ENCODE measurements at regions not wholly inside any gene's neighbourhood (a gene's known extent, or its start where the extent isn't known, plus 50 kb on each side); places are given as distances from the start of the nearest gene placed in this dataset.

GRCh38 chr13:73157031-73157430 is 98.2 kb downstream of the KLF5 start:
- TF ChIP-seq POLR2A (IDR thresholded peaks at IDR 0.05) (no peak), CTCF (IDR thresholded peaks at IDR 0.05) (no peak)
- Histone ChIP-seq H3K27me3 (no peaks in the 10 kb centered on the region), H3K27ac (no peak overlapping the region), H3K9me3 (replicated peaks in 1 of 3) (no peaks in the 10 kb centered on the region), H3K36me3 (replicated peaks in 1 of 2) (no peaks in the 10 kb centered on the region), H3K4me1 (replicated peaks in 1 of 2) (no peaks in the 10 kb centered on the region), H3K4me3 (no peak overlapping the region)
- WGBS, 4 donors, result 47 to 72% (median 58%) methylated on average over 2 of the region's 2 CpGs
- intact Hi-C loops (cut with DNase I), result no loop called here
- DNase-seq, result no peak

- H3K4me3 ChIP-seq, result no peak overlapping the region
- no peaks in the 10 kb centered on the region for H3K9me3 ChIP-seq (replicated peaks in 1 of 3)
- H3K4me1 ChIP-seq (replicated peaks in 1 of 2), result no peaks in the 10 kb centered on the region
- H3K36me3 ChIP-seq (replicated peaks in 1 of 2), result no peaks in the 10 kb centered on the region
- 85 to 95% (median 88%) methylated on average over 2 of the region's 2 CpGs for WGBS, 4 donors
- TF ChIP-seq POLR2A (IDR thresholded peaks at IDR 0.05), result no peak
- no peak for TF ChIP-seq CTCF (IDR thresholded peaks at IDR 0.05)
- intact Hi-C loops (cut with DNase I), result no loop called here
- H3K27ac ChIP-seq, result no peak overlapping the region
- no peak for DNase-seq
- no peaks in the 10 kb centered on the region for H3K27me3 ChIP-seq
These were observed 87.9 kb downstream of the KLF5 start for GRCh38 chr13:73146707-73147106.

- H3K4me3 ChIP-seq, result no peak overlapping the region
- 48 to 64% (median 59%) methylated on average over 5 of the region's 5 CpGs for WGBS, 4 donors
- no peak overlapping the region for H3K27ac ChIP-seq
- H3K4me1 ChIP-seq (replicated peaks in 1 of 2), result no peaks in the 10 kb centered on the region
- intact Hi-C loops (cut with DNase I), result no loop called here
- no peaks in the 10 kb centered on the region for H3K9me3 ChIP-seq (replicated peaks in 1 of 3)
- no peaks in the 10 kb centered on the region for H3K27me3 ChIP-seq
- TF ChIP-seq POLR2A (IDR thresholded peaks at IDR 0.05) (no peak), CTCF (IDR thresholded peaks at IDR 0.05) (no peak)
- no peak for DNase-seq
- H3K36me3 ChIP-seq (replicated peaks in 1 of 2), result no peaks in the 10 kb centered on the region
These were observed 83.3 kb downstream of the KLF5 start for GRCh38 chr13:73142071-73142470.

GRCh38 chr13:73141292-73141771 is 82.5 kb downstream of the KLF5 start:
- no peaks in the 10 kb centered on the region for H3K9me3 ChIP-seq (replicated peaks in 1 of 3)
- no peaks in the 10 kb centered on the region for H3K36me3 ChIP-seq (replicated peaks in 1 of 2)
- intact Hi-C loops (cut with DNase I), result no loop called here
- TF ChIP-seq CTCF (IDR thresholded peaks at IDR 0.05), result no peak
- no peak for TF ChIP-seq POLR2A (IDR thresholded peaks at IDR 0.05)
- no peak overlapping the region for H3K27ac ChIP-seq
- 37 to 53% (median 45%) methylated on average over 4 of the region's 4 CpGs for WGBS, 4 donors
- H3K27me3 ChIP-seq, result no peaks in the 10 kb centered on the region
- no peak for DNase-seq
- H3K4me1 ChIP-seq (replicated peaks in 1 of 2), result no peaks in the 10 kb centered on the region
- no peak overlapping the region for H3K4me3 ChIP-seq
